ENCODE measurements at regions not wholly inside any gene's neighbourhood (a gene's known extent, or its start where the extent isn't known, plus 50 kb on each side); places are given as distances from the start of the nearest gene placed in this dataset.

- no peak for TF ChIP-seq CTCF (IDR thresholded peaks at IDR 0.05; ENCODE audit: low read depth, low read length, missing input control)
- TF ChIP-seq, protein P1, sequence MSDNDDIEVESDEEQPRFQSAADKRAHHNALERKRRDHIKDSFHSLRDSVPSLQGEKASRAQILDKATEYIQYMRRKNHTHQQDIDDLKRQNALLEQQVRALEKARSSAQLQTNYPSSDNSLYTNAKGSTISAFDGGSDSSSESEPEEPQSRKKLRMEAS (IDR thresholded peaks at IDR 0.05), result no peak
- TF ChIP-seq TAF1 (conservative IDR thresholded peaks at IDR 0.05), result no peak
- no peak for TF ChIP-seq HNF4A (conservative IDR thresholded peaks at IDR 0.05)
- TF ChIP-seq RAD21 (IDR thresholded peaks at IDR 0.05), result no peak
- TF ChIP-seq RXRA (IDR thresholded peaks at IDR 0.05), result no peak
- TF ChIP-seq GABPA (IDR thresholded peaks at IDR 0.05 in 1 of 2, conservative IDR thresholded peaks at IDR 0.05 in 1 of 2), result no peak
- TF ChIP-seq, protein P2, sequence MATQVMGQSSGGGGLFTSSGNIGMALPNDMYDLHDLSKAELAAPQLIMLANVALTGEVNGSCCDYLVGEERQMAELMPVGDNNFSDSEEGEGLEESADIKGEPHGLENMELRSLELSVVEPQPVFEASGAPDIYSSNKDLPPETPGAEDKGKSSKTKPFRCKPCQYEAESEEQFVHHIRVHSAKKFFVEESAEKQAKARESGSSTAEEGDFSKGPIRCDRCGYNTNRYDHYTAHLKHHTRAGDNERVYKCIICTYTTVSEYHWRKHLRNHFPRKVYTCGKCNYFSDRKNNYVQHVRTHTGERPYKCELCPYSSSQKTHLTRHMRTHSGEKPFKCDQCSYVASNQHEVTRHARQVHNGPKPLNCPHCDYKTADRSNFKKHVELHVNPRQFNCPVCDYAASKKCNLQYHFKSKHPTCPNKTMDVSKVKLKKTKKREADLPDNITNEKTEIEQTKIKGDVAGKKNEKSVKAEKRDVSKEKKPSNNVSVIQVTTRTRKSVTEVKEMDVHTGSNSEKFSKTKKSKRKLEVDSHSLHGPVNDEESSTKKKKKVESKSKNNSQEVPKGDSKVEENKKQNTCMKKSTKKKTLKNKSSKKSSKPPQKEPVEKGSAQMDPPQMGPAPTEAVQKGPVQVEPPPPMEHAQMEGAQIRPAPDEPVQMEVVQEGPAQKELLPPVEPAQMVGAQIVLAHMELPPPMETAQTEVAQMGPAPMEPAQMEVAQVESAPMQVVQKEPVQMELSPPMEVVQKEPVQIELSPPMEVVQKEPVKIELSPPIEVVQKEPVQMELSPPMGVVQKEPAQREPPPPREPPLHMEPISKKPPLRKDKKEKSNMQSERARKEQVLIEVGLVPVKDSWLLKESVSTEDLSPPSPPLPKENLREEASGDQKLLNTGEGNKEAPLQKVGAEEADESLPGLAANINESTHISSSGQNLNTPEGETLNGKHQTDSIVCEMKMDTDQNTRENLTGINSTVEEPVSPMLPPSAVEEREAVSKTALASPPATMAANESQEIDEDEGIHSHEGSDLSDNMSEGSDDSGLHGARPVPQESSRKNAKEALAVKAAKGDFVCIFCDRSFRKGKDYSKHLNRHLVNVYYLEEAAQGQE (IDR thresholded peaks at IDR 0.05), result no peak
- no peak for TF ChIP-seq EGR1 (IDR thresholded peaks at IDR 0.05; ENCODE audit: low read depth in 2 of 2)
Measured at GRCh38 chr1:78797108-78797781, 147.6 kb downstream of the IFI44 start.
